ENCODE measurements at regions not wholly inside any gene's neighbourhood (a gene's known extent, or its start where the extent isn't known, plus 50 kb on each side); places are given as distances from the start of the nearest gene placed in this dataset.

DNA sequence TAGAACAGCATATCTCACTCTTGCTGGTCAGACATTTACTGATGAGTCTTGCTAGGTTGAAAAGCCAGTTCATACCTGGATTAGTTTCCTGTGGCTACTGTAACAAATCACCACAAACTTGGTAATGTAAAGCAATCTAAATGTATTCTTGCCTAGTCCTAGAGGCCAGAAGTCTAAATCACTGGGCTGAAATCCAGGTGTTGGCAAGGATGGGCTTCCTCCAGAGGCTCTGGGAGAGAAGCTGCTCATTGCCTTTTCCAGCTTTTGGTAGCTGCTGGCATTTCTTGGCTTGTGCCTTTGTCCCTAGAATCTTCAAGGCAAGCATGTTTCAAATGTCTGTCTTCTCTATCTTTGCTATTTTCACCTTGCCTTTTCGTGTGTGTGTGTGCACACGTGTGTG, 62.3 kb upstream of the MAP4K3 start:
- Histone ChIP-seq H3K4me1 (ENCODE audit: control insufficient read depth in 1 of 2, insufficient read depth in 2 of 2, low read length in 2 of 2) (peaks cover 24% of the 10 kb centered on the region in 2 donors), H3K4me3 (ENCODE audit: low read depth in 1 of 2, low read length in 2 of 2) (no peak overlapping the region), H3K36me3 (ENCODE audit: control insufficient read depth in 1 of 2, insufficient read depth in 2 of 2, low read length in 2 of 2) (no peaks in the 10 kb centered on the region), H3K27ac (ENCODE audit: low read depth, low read length) (no peak overlapping the region), H3K9me3 (ENCODE audit: control insufficient read depth in 1 of 2, low read length in 2 of 2) (no peaks in the 10 kb centered on the region), H3K9ac (ENCODE audit: low read depth in 1 of 2, low read length in 2 of 2) (no peak overlapping the region), H3K27me3 (ENCODE audit: control insufficient read depth in 1 of 2, insufficient read depth in 2 of 2, low read length in 2 of 2) (no peaks in the 10 kb centered on the region)

DNA sequence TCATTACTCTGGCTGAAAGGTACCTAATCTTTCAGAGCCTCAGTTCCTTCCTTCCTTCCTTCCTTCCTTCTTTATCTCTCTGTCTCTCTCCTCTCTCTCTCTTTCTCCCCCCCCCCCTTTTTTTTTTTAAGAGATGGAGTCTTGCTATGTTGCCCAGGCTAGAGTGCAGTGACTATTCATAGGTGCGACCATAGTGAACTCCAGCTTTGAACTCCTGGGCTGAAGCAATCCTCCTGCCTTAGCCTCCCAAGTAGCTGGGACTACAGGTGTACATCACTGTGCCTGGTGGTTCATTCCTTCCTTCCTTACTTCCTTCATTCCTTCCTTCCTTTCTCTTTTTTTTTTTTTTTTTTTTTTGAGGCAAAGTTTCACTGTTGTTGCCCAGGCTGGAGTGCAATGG, 64.3 kb upstream of the MAP4K3 start:
- Histone ChIP-seq H3K36me3 (ENCODE audit: control insufficient read depth in 1 of 2, insufficient read depth in 2 of 2, low read length in 2 of 2) (no peaks in the 10 kb centered on the region), H3K9ac (ENCODE audit: low read depth in 1 of 2, low read length in 2 of 2) (no peak overlapping the region), H3K27me3 (ENCODE audit: control insufficient read depth in 1 of 2, insufficient read depth in 2 of 2, low read length in 2 of 2) (no peaks in the 10 kb centered on the region), H3K9me3 (ENCODE audit: control insufficient read depth in 1 of 2, low read length in 2 of 2) (no peaks in the 10 kb centered on the region), H3K4me3 (ENCODE audit: low read depth in 1 of 2, low read length in 2 of 2) (no peak overlapping the region), H3K27ac (ENCODE audit: low read depth, low read length) (no peak overlapping the region), H3K4me1 (ENCODE audit: control insufficient read depth in 1 of 2, insufficient read depth in 2 of 2, low read length in 2 of 2) (peaks cover 29 to 31% of the 10 kb centered on the region in 2 donors)

GRCh38 chr2:39503277-39503676, 66.2 kb upstream of the MAP4K3 start:
- Histone ChIP-seq H3K9me3 (ENCODE audit: control insufficient read depth in 1 of 2, low read length in 2 of 2) (no peaks in the 10 kb centered on the region), H3K4me3 (ENCODE audit: low read depth in 1 of 2, low read length in 2 of 2) (no peak overlapping the region), H3K36me3 (ENCODE audit: control insufficient read depth in 1 of 2, insufficient read depth in 2 of 2, low read length in 2 of 2) (no peaks in the 10 kb centered on the region), H3K27ac (ENCODE audit: low read depth, low read length) (no peak overlapping the region), H3K27me3 (ENCODE audit: control insufficient read depth in 1 of 2, insufficient read depth in 2 of 2, low read length in 2 of 2) (no peaks in the 10 kb centered on the region), H3K9ac (ENCODE audit: low read depth in 1 of 2, low read length in 2 of 2) (no peak overlapping the region), H3K4me1 (ENCODE audit: control insufficient read depth in 1 of 2, insufficient read depth in 2 of 2, low read length in 2 of 2) (peaks cover 32 to 34% of the 10 kb centered on the region in 2 donors)

DNA sequence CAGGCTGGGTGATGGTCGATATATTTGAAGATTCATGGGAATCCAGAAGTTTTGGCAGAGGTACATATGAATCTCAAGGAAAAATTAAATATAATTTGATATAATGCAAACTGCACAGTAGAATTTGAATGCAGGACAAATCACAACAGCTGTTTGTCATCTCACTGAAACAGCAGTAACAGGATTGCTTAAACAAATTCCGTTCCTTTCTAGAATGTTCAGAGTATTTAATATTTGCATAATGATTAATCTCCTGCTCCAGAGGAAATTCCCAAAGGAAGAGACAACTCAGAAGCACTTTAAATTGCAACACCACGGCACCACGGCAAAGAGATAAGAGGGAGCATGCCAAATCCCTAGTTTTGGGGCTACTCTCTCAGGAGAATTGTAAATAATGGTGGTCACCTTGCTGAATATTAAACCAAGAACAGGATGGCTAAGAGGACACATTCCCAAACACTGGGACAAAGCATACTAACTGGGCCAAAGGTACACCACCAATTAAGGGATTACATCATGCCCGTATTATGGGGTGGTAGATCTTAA, 67.8 kb upstream of the MAP4K3 start:
- Histone ChIP-seq H3K4me1 (ENCODE audit: control insufficient read depth in 1 of 2, insufficient read depth in 2 of 2, low read length in 2 of 2) (peaks cover 35 to 36% of the 10 kb centered on the region in 2 donors), H3K27ac (ENCODE audit: low read depth, low read length) (peak overlapping the region; percentile 71), H3K9ac (ENCODE audit: low read depth in 1 of 2, low read length in 2 of 2) (no peak overlapping the region), H3K36me3 (ENCODE audit: control insufficient read depth in 1 of 2, insufficient read depth in 2 of 2, low read length in 2 of 2) (no peaks in the 10 kb centered on the region), H3K9me3 (ENCODE audit: control insufficient read depth in 1 of 2, low read length in 2 of 2) (no peaks in the 10 kb centered on the region), H3K4me3 (ENCODE audit: low read depth in 1 of 2, low read length in 2 of 2) (peak overlapping the region in 1 of 2 donors; percentile 8), H3K27me3 (ENCODE audit: control insufficient read depth in 1 of 2, insufficient read depth in 2 of 2, low read length in 2 of 2) (no peaks in the 10 kb centered on the region)

DNA sequence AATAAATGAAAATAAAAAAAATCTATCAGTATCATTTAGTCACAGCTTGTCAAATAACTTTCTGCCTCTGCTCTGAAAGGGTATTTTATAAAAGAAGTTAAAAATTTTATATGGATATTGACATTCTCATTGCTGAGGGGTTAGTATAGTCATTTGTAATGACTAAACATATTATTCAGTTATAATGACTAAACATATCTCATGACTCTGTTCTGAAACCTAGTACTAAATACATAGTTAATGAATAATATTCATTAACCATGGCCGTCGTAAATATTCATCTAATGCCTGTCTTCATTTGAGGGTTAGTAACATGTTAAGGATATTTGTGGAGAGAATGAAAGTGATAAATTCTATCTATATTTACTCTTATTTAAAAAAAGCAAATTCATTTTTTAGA, 69.1 kb upstream of the MAP4K3 start:
- Histone ChIP-seq H3K9me3 (ENCODE audit: control insufficient read depth in 1 of 2, low read length in 2 of 2) (no peaks in the 10 kb centered on the region), H3K9ac (ENCODE audit: low read depth in 1 of 2, low read length in 2 of 2) (no peak overlapping the region), H3K4me3 (ENCODE audit: low read depth in 1 of 2, low read length in 2 of 2) (no peak overlapping the region), H3K27me3 (ENCODE audit: control insufficient read depth in 1 of 2, insufficient read depth in 2 of 2, low read length in 2 of 2) (no peaks in the 10 kb centered on the region), H3K27ac (ENCODE audit: low read depth, low read length) (no peak overlapping the region), H3K4me1 (ENCODE audit: control insufficient read depth in 1 of 2, insufficient read depth in 2 of 2, low read length in 2 of 2) (peaks cover 30 to 35% of the 10 kb centered on the region in 2 donors), H3K36me3 (ENCODE audit: control insufficient read depth in 1 of 2, insufficient read depth in 2 of 2, low read length in 2 of 2) (no peaks in the 10 kb centered on the region)

DNA sequence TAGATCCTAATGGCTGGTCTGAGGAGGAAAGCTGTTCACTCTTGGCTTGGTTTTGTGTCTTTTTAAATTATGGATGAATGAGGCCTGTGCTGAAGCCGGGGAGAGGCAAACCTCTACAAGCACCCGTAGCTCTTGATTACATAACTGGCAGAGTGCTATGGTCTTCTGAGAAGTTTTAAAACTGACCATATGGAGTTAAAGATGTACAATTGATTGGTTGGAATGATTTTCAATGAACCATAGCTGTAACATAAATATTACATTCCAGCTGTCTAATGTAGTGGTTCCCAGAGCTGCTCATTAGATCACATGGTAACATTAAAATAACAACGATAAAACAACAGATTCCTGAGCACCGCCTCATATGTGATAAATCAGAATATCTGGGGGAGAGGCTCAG, 71.1 kb upstream of the MAP4K3 start:
- H3K27me3 ChIP-seq (ENCODE audit: control insufficient read depth in 1 of 2, insufficient read depth in 2 of 2, low read length in 2 of 2), result no peaks in the 10 kb centered on the region
- no peaks in the 10 kb centered on the region for H3K36me3 ChIP-seq (ENCODE audit: control insufficient read depth in 1 of 2, insufficient read depth in 2 of 2, low read length in 2 of 2)
- peaks cover 44 to 52% of the 10 kb centered on the region in 2 donors for H3K4me1 ChIP-seq (ENCODE audit: control insufficient read depth in 1 of 2, insufficient read depth in 2 of 2, low read length in 2 of 2)
- H3K27ac ChIP-seq (ENCODE audit: low read depth, low read length), result no peak overlapping the region
- no peaks in the 10 kb centered on the region for H3K9me3 ChIP-seq (ENCODE audit: control insufficient read depth in 1 of 2, low read length in 2 of 2)
- H3K4me3 ChIP-seq (ENCODE audit: low read depth in 1 of 2, low read length in 2 of 2), result no peak overlapping the region
- no peak overlapping the region for H3K9ac ChIP-seq (ENCODE audit: low read depth in 1 of 2, low read length in 2 of 2)

GRCh38 chr2:39510140-39510539, 73.1 kb upstream of the MAP4K3 start:
- Histone ChIP-seq H3K4me1 (ENCODE audit: control insufficient read depth in 1 of 2, insufficient read depth in 2 of 2, low read length in 2 of 2) (peaks cover 39 to 58% of the 10 kb centered on the region in 2 donors), H3K9me3 (ENCODE audit: control insufficient read depth in 1 of 2, low read length in 2 of 2) (no peaks in the 10 kb centered on the region), H3K9ac (ENCODE audit: low read depth in 1 of 2, low read length in 2 of 2) (no peak overlapping the region), H3K27me3 (ENCODE audit: control insufficient read depth in 1 of 2, insufficient read depth in 2 of 2, low read length in 2 of 2) (no peaks in the 10 kb centered on the region), H3K36me3 (ENCODE audit: control insufficient read depth in 1 of 2, insufficient read depth in 2 of 2, low read length in 2 of 2) (no peaks in the 10 kb centered on the region), H3K27ac (ENCODE audit: low read depth, low read length) (no peak overlapping the region), H3K4me3 (ENCODE audit: low read depth in 1 of 2, low read length in 2 of 2) (no peak overlapping the region)

DNA sequence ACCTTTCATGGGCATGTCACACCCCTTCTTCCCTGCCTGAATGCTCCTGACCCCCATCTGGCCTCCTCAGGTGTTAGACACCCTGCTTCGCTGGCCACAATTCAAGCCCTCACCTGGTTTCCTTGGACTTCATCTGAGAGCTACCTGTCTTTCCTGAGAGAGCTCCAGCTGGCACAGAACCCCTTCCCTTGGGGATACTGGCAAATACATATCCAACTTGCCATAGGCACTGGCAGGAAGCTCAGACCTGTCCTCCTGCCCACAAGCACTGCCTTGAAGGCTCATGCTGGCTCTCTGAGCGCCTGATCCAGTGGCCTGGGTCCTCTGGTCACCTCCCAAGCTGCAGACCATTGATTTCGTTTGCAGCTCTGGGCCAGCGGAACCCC, 74.1 kb upstream of the MAP4K3 start:
- H3K9me3 ChIP-seq (ENCODE audit: control insufficient read depth in 1 of 2, low read length in 2 of 2), result no peaks in the 10 kb centered on the region
- no peak overlapping the region for H3K4me3 ChIP-seq (ENCODE audit: low read depth in 1 of 2, low read length in 2 of 2)
- no peaks in the 10 kb centered on the region for H3K36me3 ChIP-seq (ENCODE audit: control insufficient read depth in 1 of 2, insufficient read depth in 2 of 2, low read length in 2 of 2)
- no peak overlapping the region for H3K27ac ChIP-seq (ENCODE audit: low read depth, low read length)
- H3K27me3 ChIP-seq (ENCODE audit: control insufficient read depth in 1 of 2, insufficient read depth in 2 of 2, low read length in 2 of 2), result no peaks in the 10 kb centered on the region
- peaks cover 43 to 64% of the 10 kb centered on the region in 2 donors for H3K4me1 ChIP-seq (ENCODE audit: control insufficient read depth in 1 of 2, insufficient read depth in 2 of 2, low read length in 2 of 2)
- no peak overlapping the region for H3K9ac ChIP-seq (ENCODE audit: low read depth in 1 of 2, low read length in 2 of 2)

DNA sequence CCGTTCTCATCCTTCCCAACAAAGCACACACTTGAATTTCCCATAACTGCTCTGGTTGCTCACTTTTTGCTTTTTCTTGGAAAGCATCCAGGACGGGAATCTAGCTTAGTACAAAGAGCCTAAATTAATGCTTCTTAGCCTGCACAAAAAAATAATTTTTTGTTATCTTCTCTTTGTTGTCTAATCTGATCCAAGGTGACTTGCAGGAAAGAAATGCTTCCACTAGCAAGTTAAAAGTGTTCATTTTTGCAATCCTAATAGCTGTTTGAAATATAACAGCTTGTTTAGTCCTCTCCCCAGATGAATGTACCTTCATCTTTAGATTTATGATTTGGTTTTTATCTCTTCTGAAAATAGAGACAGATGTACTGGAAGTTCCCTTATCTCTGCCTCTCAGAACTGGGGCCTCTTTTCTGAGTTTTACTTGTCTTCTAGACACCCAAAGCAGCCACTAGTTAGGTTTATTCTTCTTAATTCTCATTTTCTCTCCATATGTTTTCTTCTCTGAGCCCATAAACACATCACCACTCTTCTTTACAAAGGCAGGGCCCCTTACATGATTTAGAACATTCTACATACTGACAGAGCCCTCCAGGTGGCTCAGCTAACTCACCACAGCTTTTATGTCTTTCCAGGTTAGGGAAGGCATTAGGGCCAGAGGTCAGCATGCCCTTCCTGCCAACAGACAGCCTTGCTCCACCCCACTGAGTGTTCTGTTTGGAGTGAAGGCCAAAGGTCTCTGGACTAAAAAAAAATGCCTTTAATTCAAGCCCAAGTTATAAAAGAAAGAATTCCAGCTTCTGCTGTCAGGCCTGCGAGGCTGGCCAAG, 74.7 kb upstream of the MAP4K3 start:
- Histone ChIP-seq H3K4me3 (ENCODE audit: low read depth in 1 of 2, low read length in 2 of 2) (no peak overlapping the region), H3K27ac (ENCODE audit: low read depth, low read length) (no peak overlapping the region), H3K9me3 (ENCODE audit: control insufficient read depth in 1 of 2, low read length in 2 of 2) (no peaks in the 10 kb centered on the region), H3K36me3 (ENCODE audit: control insufficient read depth in 1 of 2, insufficient read depth in 2 of 2, low read length in 2 of 2) (no peaks in the 10 kb centered on the region), H3K4me1 (ENCODE audit: control insufficient read depth in 1 of 2, insufficient read depth in 2 of 2, low read length in 2 of 2) (peaks cover 45 to 66% of the 10 kb centered on the region in 2 donors), H3K27me3 (ENCODE audit: control insufficient read depth in 1 of 2, insufficient read depth in 2 of 2, low read length in 2 of 2) (no peaks in the 10 kb centered on the region), H3K9ac (ENCODE audit: low read depth in 1 of 2, low read length in 2 of 2) (no peak overlapping the region)

GRCh38 chr2:39512434-39512935, 75.4 kb upstream of the MAP4K3 start:
- Histone ChIP-seq H3K36me3 (ENCODE audit: control insufficient read depth in 1 of 2, insufficient read depth in 2 of 2, low read length in 2 of 2) (no peaks in the 10 kb centered on the region), H3K27ac (ENCODE audit: low read depth, low read length) (no peak overlapping the region), H3K9me3 (ENCODE audit: control insufficient read depth in 1 of 2, low read length in 2 of 2) (no peaks in the 10 kb centered on the region), H3K4me3 (ENCODE audit: low read depth in 1 of 2, low read length in 2 of 2) (no peak overlapping the region), H3K4me1 (ENCODE audit: control insufficient read depth in 1 of 2, insufficient read depth in 2 of 2, low read length in 2 of 2) (peaks cover 52 to 73% of the 10 kb centered on the region in 2 donors), H3K27me3 (ENCODE audit: control insufficient read depth in 1 of 2, insufficient read depth in 2 of 2, low read length in 2 of 2) (no peaks in the 10 kb centered on the region), H3K9ac (ENCODE audit: low read depth in 1 of 2, low read length in 2 of 2) (no peak overlapping the region)

Data from duodenal mucosa (tissue), 2 donors.